Erythroblast (primary cell): ENCODE measurements at regions not wholly inside any gene's neighbourhood (a gene's known extent, or its start where the extent isn't known, plus 50 kb on each side); places are given as distances from the start of the nearest gene placed in this dataset.

Experiments used
- GATA1 ChIP-seq: IDR thresholded peaks from 2 replicates; pipeline ENCODE4 v1.6.1; 2011; ENCODE audit warnings: low read depth, mild to moderate bottlenecking, control low read depth, low read length, moderate library complexity
- POLR2A ChIP-seq: IDR thresholded peaks from 2 replicates; pipeline ENCODE4 v1.6.1; 2011; ENCODE audit warnings: mild to moderate bottlenecking, low read length

- TF ChIP-seq POLR2A = no peak
- no peak for TF ChIP-seq GATA1
These were observed 285.1 kb upstream of the PFKP start for GRCh38 chr10:2782265-2782664.
